Skeletal muscle tissue (tissue), 3 donors: ENCODE measurements at regions not wholly inside any gene's neighbourhood (a gene's known extent, or its start where the extent isn't known, plus 50 kb on each side); places are given as distances from the start of the nearest gene placed in this dataset.

Experiments used
- H3K27ac ChIP-seq: one replicate; pipeline ENCODE4 v1.7.0; 2013; ENCODE audit warnings: mild to moderate bottlenecking, low read depth, low read length, inconsistent platforms
- H3K27me3 ChIP-seq, 3 donors: one replicate each; pipeline ENCODE4 v1.7.0; 2013; ENCODE audit warnings: low read length in 3 of 3; ENCODE audit not compliant: control insufficient read depth in 3 of 3, insufficient read depth in 3 of 3
- H3K36me3 ChIP-seq, 3 donors: one replicate each; pipeline ENCODE4 v1.7.0; 2013; ENCODE audit warnings: low read length in 3 of 3; ENCODE audit not compliant: control insufficient read depth in 3 of 3, insufficient read depth in 3 of 3
- H3K4me1 ChIP-seq, 3 donors: one replicate each; pipeline ENCODE4 v1.7.0; 2013; ENCODE audit warnings: low read length in 3 of 3, mild to moderate bottlenecking in 3 of 3; ENCODE audit not compliant: control insufficient read depth in 3 of 3, insufficient read depth in 3 of 3
- H3K4me3 ChIP-seq, 3 donors: one replicate each; pipeline ENCODE4 v1.7.0; 2013; ENCODE audit warnings: low read length in 3 of 3
- H3K9ac ChIP-seq, 3 donors: one replicate each; pipeline ENCODE4 v1.7.0; 2013; ENCODE audit warnings: low read length in 3 of 3, mild to moderate bottlenecking in 3 of 3, moderate library complexity in 2 of 3, low read depth in 1 of 3
- H3K9me3 ChIP-seq, 3 donors: one replicate each; pipeline ENCODE4 v1.7.0; 2013; ENCODE audit warnings: low read length in 3 of 3; ENCODE audit not compliant: control insufficient read depth in 3 of 3
- donor health status: Osteomylitis.

GRCh38 chr15:69720536-69720935 is 267.9 kb downstream of the RPLP1 start:
- no peak overlapping the region for H3K27ac ChIP-seq
- no peak overlapping the region for H3K9ac ChIP-seq
- H3K27me3 ChIP-seq, result no peaks in the 10 kb centered on the region
- no peaks in the 10 kb centered on the region for H3K9me3 ChIP-seq
- peaks cover 12 to 19% (median 13%) of the 10 kb centered on the region in 3 donors for H3K4me1 ChIP-seq
- H3K4me3 ChIP-seq, result no peak overlapping the region
- H3K36me3 ChIP-seq, result no peaks in the 10 kb centered on the region

DNA sequence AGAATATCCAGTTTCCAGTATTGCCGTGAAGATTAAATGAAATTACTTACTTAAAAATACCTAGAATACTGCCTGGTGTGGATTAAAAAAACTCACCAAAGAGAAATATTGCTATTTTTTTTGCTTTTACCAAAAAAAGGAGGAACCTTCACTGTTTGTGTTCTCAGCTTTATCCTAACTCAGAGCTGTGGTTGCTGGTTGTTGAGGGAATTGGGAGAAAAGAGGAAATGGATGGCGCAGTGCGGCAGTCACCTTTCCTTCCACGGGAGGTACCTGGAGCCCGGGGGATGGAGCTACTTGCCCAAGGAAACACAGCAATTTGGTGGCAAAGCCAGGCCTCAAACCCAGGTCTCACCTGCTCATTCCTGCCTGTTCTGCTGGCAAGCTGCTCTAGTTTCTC is 270.3 kb downstream of the RPLP1 start:
- Histone ChIP-seq H3K4me1 (peaks cover 13 to 19% (median 14%) of the 10 kb centered on the region in 3 donors), H3K4me3 (no peak overlapping the region), H3K27me3 (no peaks in the 10 kb centered on the region), H3K9me3 (no peaks in the 10 kb centered on the region), H3K36me3 (no peaks in the 10 kb centered on the region), H3K9ac (no peak overlapping the region), H3K27ac (no peak overlapping the region)

DNA sequence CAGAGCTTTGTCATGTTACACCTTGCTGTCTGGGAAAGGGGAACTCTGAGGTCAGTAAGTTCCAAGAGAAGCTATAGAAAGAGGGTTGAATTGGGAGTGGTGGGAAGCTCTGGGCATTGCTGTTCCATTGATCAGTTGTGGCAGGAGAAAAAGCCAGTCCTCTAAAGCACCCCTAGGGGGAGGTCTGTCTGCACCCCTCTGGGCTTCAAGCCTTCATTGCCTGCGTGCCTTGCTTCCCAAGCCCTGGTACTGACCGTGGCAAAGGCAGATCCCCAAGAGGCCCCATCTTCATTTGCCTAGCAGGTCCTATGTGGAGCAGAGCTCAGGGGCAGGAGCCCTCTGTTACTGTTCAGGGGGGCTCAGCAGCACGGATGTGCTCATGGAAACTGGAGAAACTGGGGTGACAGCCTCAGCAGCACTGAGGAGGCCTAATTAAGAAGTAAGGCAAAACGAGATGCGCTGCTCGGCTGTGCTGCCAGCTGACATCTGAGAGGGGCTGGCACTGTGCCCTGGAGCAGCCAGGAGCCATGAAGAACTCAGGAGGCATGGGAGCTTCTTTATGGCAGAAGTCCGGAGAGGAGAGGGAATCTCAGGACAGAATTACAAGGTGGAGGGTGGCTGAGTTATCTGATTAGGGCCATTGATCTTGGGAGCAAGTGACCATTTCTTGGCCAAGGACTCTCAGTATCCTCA is 270.9 kb downstream of the RPLP1 start:
- Histone ChIP-seq H3K27me3 (no peaks in the 10 kb centered on the region), H3K27ac (no peak overlapping the region), H3K4me3 (no peak overlapping the region), H3K9ac (no peak overlapping the region), H3K9me3 (no peaks in the 10 kb centered on the region), H3K36me3 (no peaks in the 10 kb centered on the region), H3K4me1 (peaks cover 13 to 19% (median 14%) of the 10 kb centered on the region in 3 donors)

GRCh38 chr15:69724333-69724732 is 271.7 kb downstream of the RPLP1 start:
- no peak overlapping the region for H3K27ac ChIP-seq
- H3K27me3 ChIP-seq, result no peaks in the 10 kb centered on the region
- H3K4me1 ChIP-seq, result peaks cover 13 to 19% (median 14%) of the 10 kb centered on the region in 3 donors
- H3K36me3 ChIP-seq, result no peaks in the 10 kb centered on the region
- no peak overlapping the region for H3K4me3 ChIP-seq
- no peak overlapping the region for H3K9ac ChIP-seq
- no peaks in the 10 kb centered on the region for H3K9me3 ChIP-seq

DNA sequence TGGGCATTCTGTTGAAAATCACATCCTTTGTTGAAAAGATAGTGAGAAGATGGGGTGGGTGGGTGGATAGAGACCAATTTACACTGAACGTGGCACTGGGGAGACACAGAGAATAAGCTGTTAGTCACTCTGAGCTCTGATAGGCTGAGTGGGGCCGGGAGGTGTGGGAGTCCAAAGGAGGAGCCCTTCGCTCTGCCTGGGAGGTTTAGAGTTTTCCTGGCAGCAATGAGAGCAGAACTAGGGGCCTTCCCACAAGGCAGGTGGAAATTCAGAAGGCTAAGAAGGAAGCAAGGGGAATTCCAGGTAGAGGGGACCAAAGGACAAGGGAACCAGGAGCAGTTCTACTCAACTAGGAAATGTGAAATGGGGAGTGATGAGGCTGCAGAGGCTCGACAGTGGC is 272.7 kb downstream of the RPLP1 start:
- Histone ChIP-seq H3K9ac (no peak overlapping the region), H3K27ac (no peak overlapping the region), H3K27me3 (no peaks in the 10 kb centered on the region), H3K4me3 (no peak overlapping the region), H3K36me3 (no peaks in the 10 kb centered on the region), H3K9me3 (no peaks in the 10 kb centered on the region), H3K4me1 (peaks cover 13 to 19% (median 14%) of the 10 kb centered on the region in 3 donors)

DNA sequence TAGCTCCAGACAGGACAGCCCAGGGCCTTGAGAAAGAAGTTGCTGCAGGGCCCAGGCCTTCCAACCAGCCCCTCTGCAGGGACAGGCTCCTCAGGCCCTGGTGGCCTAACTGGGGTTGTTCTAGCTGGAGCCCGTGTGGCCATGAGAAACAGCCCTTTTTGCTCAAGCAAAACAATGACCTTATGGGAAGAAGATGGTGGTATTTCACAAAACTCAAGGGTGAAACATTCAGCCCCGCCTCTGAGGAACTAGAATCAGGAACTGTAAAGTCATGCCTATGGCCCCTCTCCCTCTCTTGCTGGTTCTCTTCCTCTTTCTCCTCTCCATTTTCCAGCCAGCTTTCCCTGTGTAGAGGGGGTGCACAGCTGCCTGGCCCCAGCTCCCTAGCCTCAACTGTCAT is 273.3 kb downstream of the RPLP1 start:
- Histone ChIP-seq H3K27me3 (no peaks in the 10 kb centered on the region), H3K9me3 (no peaks in the 10 kb centered on the region), H3K36me3 (no peaks in the 10 kb centered on the region), H3K9ac (no peak overlapping the region), H3K27ac (no peak overlapping the region), H3K4me3 (no peak overlapping the region), H3K4me1 (peaks cover 13 to 19% (median 14%) of the 10 kb centered on the region in 3 donors)

GRCh38 chr15:69727121-69727924 is 274.7 kb downstream of the RPLP1 start:
- H3K36me3 ChIP-seq, result no peaks in the 10 kb centered on the region
- no peak overlapping the region for H3K27ac ChIP-seq
- H3K4me3 ChIP-seq, result no peak overlapping the region
- no peaks in the 10 kb centered on the region for H3K27me3 ChIP-seq
- H3K9me3 ChIP-seq, result no peaks in the 10 kb centered on the region
- peaks cover 13 to 19% (median 14%) of the 10 kb centered on the region in 3 donors for H3K4me1 ChIP-seq
- H3K9ac ChIP-seq, result no peak overlapping the region

DNA sequence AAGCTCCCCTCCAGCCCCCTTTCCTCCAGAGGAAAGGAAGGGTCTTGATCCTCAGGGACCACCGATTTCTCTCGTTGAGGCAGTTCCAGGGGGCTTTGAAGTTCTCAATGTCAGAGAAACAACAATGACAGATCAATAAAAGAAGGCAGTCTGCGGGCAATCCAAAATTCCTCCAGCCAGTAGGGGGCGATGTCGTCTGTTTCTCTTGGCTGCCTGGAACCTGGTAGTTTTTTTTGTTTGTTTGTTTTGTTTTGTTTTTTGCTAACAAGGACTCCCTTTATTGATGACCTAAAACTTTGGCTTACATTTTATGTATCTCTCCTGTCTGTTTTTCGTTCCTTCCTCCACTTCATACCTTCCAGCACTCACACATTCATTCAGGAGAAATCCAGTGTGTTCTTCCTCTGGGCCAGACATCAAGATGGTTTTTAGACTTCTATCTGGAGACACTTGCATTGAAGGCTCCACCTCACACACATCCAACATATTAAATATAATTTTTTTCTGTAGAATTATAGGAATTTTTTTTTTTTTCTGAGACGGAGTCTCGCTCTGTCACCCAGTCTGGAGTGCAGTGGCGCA is 276.6 kb downstream of the RPLP1 start:
- no peak overlapping the region for H3K4me3 ChIP-seq
- no peak overlapping the region for H3K27ac ChIP-seq
- no peaks in the 10 kb centered on the region for H3K27me3 ChIP-seq
- no peaks in the 10 kb centered on the region for H3K9me3 ChIP-seq
- H3K9ac ChIP-seq, result no peak overlapping the region
- peaks cover 0 to 7% (median 2%) of the 10 kb centered on the region in 3 donors for H3K4me1 ChIP-seq
- no peaks in the 10 kb centered on the region for H3K36me3 ChIP-seq

DNA sequence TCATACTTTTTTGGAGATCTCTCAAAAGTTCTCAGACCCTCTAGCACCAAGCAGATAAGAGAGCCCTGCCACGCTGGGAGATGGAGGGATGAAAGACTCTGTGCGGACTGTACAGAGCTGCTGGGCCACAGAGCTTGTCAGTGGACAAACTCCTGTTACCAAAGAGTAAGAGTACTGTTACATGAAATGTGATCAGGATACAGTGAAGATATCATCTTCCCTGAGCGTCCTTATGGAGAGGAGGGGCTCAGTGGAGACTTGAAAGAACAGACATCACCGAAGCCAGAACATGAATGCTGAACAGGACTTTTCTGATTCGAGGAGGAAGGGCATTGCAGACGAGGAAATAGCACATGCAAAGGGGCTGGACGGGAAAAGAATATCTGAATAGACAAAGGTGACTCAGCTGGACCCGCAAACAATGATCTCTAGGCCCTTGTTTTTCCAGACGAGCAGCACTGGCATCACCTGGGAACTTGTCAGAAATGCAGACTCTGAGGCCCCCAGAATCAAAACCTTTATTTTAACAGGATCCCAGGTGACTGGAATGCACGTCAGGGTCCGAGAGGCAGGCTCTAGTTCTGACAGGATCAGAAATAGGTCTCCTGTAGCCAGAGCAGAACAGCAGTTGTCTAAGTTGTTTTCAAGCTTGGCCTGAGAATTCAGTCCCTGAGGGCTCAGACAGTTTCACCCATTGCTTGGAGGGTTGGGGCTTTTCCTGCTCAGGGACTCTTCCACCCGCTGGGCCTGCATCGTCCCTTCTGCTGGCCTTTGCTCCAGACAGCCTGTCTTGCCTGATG is 277.9 kb downstream of the RPLP1 start:
- Histone ChIP-seq H3K27me3 (no peaks in the 10 kb centered on the region), H3K9me3 (no peaks in the 10 kb centered on the region), H3K4me3 (no peak overlapping the region), H3K36me3 (no peaks in the 10 kb centered on the region), H3K4me1 (peaks cover 0 to 6% (median 5%) of the 10 kb centered on the region in 3 donors), H3K9ac (no peak overlapping the region), H3K27ac (no peak overlapping the region)
